ENCODE measurements at regions not wholly inside any gene's neighbourhood (a gene's known extent, or its start where the extent isn't known, plus 50 kb on each side); places are given as distances from the start of the nearest gene placed in this dataset.

DNA sequence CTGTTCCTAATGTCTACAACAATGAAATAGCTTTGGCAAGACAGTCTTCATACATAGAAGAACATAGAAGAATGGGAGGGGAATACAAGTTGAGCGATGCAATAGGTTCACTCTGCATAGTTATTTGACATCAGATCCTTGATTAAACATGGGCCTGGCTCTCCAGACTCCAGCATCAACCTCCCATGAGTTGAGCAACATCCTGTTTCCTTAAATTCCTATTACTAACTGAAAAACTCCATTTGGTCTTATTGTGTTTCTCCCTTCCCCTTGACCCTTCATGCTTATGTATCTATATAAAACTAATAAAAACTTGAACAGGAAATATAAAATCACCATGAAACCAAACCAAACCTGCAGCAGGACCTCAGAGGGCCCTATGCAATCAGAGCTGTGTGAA lies 304.5 kb upstream of the SATB1 start:
- TF ChIP-seq, protein P1, sequence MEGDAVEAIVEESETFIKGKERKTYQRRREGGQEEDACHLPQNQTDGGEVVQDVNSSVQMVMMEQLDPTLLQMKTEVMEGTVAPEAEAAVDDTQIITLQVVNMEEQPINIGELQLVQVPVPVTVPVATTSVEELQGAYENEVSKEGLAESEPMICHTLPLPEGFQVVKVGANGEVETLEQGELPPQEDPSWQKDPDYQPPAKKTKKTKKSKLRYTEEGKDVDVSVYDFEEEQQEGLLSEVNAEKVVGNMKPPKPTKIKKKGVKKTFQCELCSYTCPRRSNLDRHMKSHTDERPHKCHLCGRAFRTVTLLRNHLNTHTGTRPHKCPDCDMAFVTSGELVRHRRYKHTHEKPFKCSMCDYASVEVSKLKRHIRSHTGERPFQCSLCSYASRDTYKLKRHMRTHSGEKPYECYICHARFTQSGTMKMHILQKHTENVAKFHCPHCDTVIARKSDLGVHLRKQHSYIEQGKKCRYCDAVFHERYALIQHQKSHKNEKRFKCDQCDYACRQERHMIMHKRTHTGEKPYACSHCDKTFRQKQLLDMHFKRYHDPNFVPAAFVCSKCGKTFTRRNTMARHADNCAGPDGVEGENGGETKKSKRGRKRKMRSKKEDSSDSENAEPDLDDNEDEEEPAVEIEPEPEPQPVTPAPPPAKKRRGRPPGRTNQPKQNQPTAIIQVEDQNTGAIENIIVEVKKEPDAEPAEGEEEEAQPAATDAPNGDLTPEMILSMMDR (IDR thresholded peaks at IDR 0.05): no peak
- TF ChIP-seq POLR2A (IDR thresholded peaks at IDR 0.05) (no peak), EP300 (IDR thresholded peaks at IDR 0.05) (no peak), POLR2AphosphoS5 (IDR thresholded peaks at IDR 0.05) (no peak)

Data from sigmoid colon (tissue), 4 donors.